Transverse colon (tissue), 4 donors: ENCODE measurements at regions not wholly inside any gene's neighbourhood (a gene's known extent, or its start where the extent isn't known, plus 50 kb on each side); places are given as distances from the start of the nearest gene placed in this dataset.
A peak's percentile ranks its signal among the peaks of the same experiment; 100 is the strongest.

Source experiments
- DNase-seq: peaks from one replicate; pipeline ENCODE4 v3.0.0-alpha.2; 2019
- H3K27ac ChIP-seq, 4 donors: fragments of 200-600 bp; sonication (generic); 2 replicates each; pipeline ENCODE4 v1.5.1; 2016 to 2018; ENCODE audit warnings: inconsistent platforms in 4 of 4
- H3K27me3 ChIP-seq: fragments of 200-600 bp; sonication (generic); 2 replicates; pipeline ENCODE4 v1.5.1; 2017; ENCODE audit warnings: inconsistent platforms
- H3K36me3 ChIP-seq, 4 donors: fragments of 200-600 bp; sonication (generic); 2 replicates each; pipeline ENCODE4 v1.5.1; 2017 to 2019; ENCODE audit warnings: inconsistent platforms in 4 of 4
- H3K4me1 ChIP-seq, 4 donors: fragments of 200-600 bp; sonication (generic); 2 replicates each; pipeline ENCODE4 v1.5.1; 2017 to 2020; ENCODE audit warnings: inconsistent platforms in 4 of 4
- H3K4me3 ChIP-seq, 4 donors: fragments of 200-600 bp; sonication (generic); 1 replicate in 1 of 4; 2 replicates in 3 of 4; pipeline versions ENCODE4 v1.5.1 to v1.6.1; 2017 to 2019; ENCODE audit warnings: inconsistent platforms in 4 of 4
- H3K9me3 ChIP-seq, 2 donors: fragments of 200-600 bp; sonication (generic); 2 replicates each; pipeline ENCODE4 v1.5.1; 2017 to 2019; ENCODE audit warnings: inconsistent platforms in 2 of 2
- CTCF ChIP-seq, 5 experiments: fragments of 200-600 bp in 3 of 5; fragments of 450-650 bp in 2 of 5; sonication (generic) in 3 of 5; IDR thresholded peaks; 1 replicate in 2 of 5; 2 replicates in 3 of 5; pipeline ENCODE4 v1.5.1; 2016 to 2017; ENCODE audit warnings: antibody characterized with exemption in 5 of 5, inconsistent platforms in 3 of 5, mild to moderate bottlenecking in 2 of 5, moderate library complexity in 1 of 5
- EP300 ChIP-seq: sonication (generic); formaldehyde crosslinking; IDR thresholded peaks from one replicate; pipeline ENCODE4 v1.6.1; 2017; ENCODE audit warnings: antibody characterized with exemption, low read depth
- POLR2A ChIP-seq: fragments of 450-650 bp; IDR thresholded peaks from one replicate; pipeline ENCODE4 v1.6.1; 2016; ENCODE audit warnings: antibody characterized with exemption, mild to moderate bottlenecking, moderate library complexity
- POLR2AphosphoS5 ChIP-seq, 3 donors: sonication (generic); formaldehyde crosslinking; IDR thresholded peaks; one replicate each; pipeline ENCODE4 v1.6.1; 2016; ENCODE audit warnings: antibody characterized with exemption in 3 of 3
- WGBS, 2 donors: methylation state at CpG; one replicate each; pipeline ENCODE4 v1.1.5; 2018; ENCODE audit warnings: low coverage in 1 of 2; 5-methylcytosine and 5-hydroxymethylcytosine counted together
- in situ Hi-C, 4 donors: fragments of 200-750 bp; cut with MboI; loops; one replicate each; pipeline versions ENCODE4 v1.15.0 to v1.15.1; 2017; ENCODE audit warnings: low sequenced_read_pairs in 3 of 4, low pct_ligation_motif_present in 1 of 4, low pct_unique_long_range_greater_than_20kb in 1 of 4
- intact Hi-C: fragments of 100-400 bp; cut with DNase I; formaldehyde crosslinking; loops from one replicate; pipeline ENCODE4 v1.15.1; 2023; ENCODE audit warnings: low total_unique reads

DNA sequence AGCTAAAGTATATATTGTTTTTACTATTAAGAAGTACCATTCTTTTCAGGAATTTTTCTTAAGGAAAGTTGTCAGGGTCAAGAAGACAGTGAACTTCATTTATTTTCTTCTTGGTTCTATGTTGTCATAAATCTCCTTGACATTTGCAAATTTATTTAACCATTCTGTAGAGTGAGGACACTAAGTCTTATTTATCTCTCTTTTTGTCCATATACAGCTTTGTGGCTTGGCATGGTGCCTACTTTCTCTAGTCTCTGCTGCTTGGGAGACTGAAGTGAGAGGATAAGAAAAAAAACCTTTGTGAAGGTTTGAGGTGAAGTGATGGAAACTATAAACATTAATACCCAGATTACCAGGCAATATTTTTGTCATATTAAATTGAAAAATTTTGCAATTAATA is 1389.4 kb downstream of the SUCLG1 start:
- DNase-seq: no peak
- Histone ChIP-seq H3K4me1 (peaks cover 0 to 36% (median 7%) of the 10 kb centered on the region in 4 donors), H3K9me3 (no peaks in the 10 kb centered on the region), H3K27me3 (no peaks in the 10 kb centered on the region), H3K27ac (no peak overlapping the region), H3K36me3 (no peaks in the 10 kb centered on the region), H3K4me3 (no peak overlapping the region)
- in situ Hi-C loops (no loop called here), intact Hi-C loops (no loop called here)
- TF ChIP-seq CTCF (IDR thresholded peaks at IDR 0.05) (no peak), EP300 (no peak), POLR2AphosphoS5 (IDR thresholded peaks at IDR 0.05) (no peak), POLR2A (no peak)

DNA sequence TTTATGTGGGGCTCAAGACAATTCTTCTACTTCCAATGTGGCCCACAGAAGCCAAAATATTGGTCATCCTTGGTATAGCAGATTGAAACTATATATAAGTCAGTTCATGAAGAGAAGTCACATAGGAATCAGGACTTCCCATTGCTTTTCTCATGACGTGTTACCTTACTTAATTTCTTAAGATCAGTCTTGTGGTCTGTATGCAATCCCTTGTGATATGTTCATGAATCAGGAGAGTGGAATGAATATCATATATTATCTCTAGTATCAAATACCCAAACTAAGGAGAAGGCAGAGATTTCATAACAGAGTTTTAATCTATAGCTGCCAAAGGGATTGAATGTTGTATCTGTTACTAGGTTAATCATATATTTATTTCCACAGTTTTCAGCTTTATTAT is 1390.4 kb downstream of the SUCLG1 start:
- Histone ChIP-seq H3K27ac (peak overlapping the region in 3 of 4 donors; percentile 36 to 59 (median 43)), H3K4me1 (peaks cover 0 to 36% (median 8%) of the 10 kb centered on the region in 4 donors), H3K36me3 (no peaks in the 10 kb centered on the region), H3K4me3 (no peak overlapping the region), H3K27me3 (no peaks in the 10 kb centered on the region), H3K9me3 (no peaks in the 10 kb centered on the region)
- WGBS, 2 donors: 67 to 86% methylated on average over 1 of the region's 1 CpG
- in situ Hi-C loops: no loop called here
- intact Hi-C loops: no loop called here
- TF ChIP-seq POLR2A: no peak
- TF ChIP-seq POLR2AphosphoS5 (IDR thresholded peaks at IDR 0.05): no peak
- no peak for TF ChIP-seq EP300
- no peak for TF ChIP-seq CTCF (IDR thresholded peaks at IDR 0.05)
- no peak for DNase-seq

GRCh38 chr2:83067947-83068346 is 1391.1 kb downstream of the SUCLG1 start:
- DNase-seq: no peak
- intact Hi-C loops: no loop called here
- Histone ChIP-seq H3K4me1 (peaks cover 0 to 40% (median 9%) of the 10 kb centered on the region in 4 donors), H3K27me3 (no peaks in the 10 kb centered on the region), H3K27ac (peak overlapping the region; percentile 43 to 59 (median 46)), H3K9me3 (no peaks in the 10 kb centered on the region), H3K36me3 (no peaks in the 10 kb centered on the region), H3K4me3 (no peak overlapping the region)
- WGBS, 2 donors: 0 to 18% methylated on average over 1 of the region's 1 CpG
- peak in 1 of 3 donors; percentile 13 for TF ChIP-seq POLR2AphosphoS5 (IDR thresholded peaks at IDR 0.05)
- TF ChIP-seq CTCF (IDR thresholded peaks at IDR 0.05): no peak
- in situ Hi-C loops: no loop called here

DNA sequence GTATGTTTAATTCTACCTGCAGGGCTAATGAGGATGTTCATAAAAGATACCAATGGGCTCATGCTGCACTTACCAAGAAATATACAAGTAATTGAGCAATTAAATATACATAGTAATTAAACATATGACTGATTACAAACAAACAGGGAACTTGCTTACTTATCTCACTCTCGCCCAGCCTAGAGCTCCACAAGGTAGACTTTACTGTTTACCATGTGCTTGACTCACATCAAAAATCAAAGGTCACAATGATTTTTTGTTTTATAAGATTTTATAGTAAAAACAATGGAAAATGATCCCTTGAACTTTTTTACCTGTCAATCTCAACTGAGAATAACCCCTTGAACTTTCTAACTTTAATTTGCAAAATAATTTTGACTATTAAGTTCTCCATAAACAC is 1395.1 kb downstream of the SUCLG1 start:
- H3K9me3 ChIP-seq: peaks cover 0 to 6% of the 10 kb centered on the region in 2 donors
- no peak for DNase-seq
- no peaks in the 10 kb centered on the region for H3K27me3 ChIP-seq
- no peak for TF ChIP-seq CTCF (IDR thresholded peaks at IDR 0.05)
- TF ChIP-seq POLR2AphosphoS5 (IDR thresholded peaks at IDR 0.05): no peak
- H3K36me3 ChIP-seq: no peaks in the 10 kb centered on the region
- no peak overlapping the region for H3K4me3 ChIP-seq
- intact Hi-C loops: no loop called here
- in situ Hi-C loops: no loop called here
- H3K4me1 ChIP-seq: peaks cover 0 to 24% (median 5%) of the 10 kb centered on the region in 4 donors
- 44% methylated on average over 1 of the region's 1 CpG for WGBS, 2 donors
- no peak overlapping the region for H3K27ac ChIP-seq
